ENCODE measurements at regions not wholly inside any gene's neighbourhood (a gene's known extent, or its start where the extent isn't known, plus 50 kb on each side); places are given as distances from the start of the nearest gene placed in this dataset.

DNA sequence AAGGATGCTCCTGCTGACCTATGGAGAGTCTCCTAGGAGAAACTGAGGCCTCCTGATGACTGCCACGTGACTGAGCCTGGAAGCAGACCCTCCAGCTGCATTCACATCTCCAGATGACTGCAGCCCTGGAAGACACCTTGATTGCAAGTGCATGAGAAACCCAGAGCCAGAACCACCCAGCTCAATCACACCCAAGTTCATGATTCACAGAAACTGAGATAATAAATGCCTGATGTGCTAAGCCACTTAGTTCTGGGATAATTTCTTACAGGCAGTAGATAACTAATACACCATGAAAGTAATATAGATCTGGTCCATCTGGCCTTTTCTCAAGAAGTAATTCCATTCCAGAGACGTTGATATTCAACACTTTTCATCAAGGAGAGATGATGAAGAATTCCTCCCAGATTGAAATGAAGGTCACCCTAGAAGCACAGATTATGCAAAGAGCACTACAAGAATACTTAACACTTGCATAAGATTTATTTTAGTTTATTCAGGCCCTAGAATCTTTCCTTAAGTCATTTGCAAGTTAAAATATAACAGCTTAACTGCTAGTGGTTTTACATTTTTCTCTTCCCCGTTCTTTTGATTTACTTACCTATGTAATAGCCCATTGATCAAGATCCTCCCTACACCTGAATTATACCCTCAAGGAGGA is 208.2 kb upstream of the INHBA start:
- DNase-seq = no peak

DNA sequence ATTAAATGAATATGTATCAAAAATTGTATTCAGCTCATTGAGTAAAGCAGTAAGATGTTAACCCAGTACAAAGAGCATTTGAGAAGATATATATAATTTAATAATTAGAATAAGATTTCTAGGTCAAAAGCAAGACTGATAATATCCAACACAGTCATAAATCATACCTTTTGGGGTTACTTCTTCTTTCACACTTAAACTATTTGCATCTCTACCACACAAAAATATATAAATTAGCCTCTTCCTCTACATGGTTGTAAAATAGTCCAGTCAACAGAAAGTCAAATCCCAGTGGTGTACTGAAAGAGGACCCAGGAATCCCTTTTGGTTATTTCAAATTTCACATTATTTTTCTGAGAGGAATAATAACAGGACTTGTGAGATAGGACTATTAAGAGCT is 204.6 kb upstream of the INHBA start:
- no peak for DNase-seq

DNA sequence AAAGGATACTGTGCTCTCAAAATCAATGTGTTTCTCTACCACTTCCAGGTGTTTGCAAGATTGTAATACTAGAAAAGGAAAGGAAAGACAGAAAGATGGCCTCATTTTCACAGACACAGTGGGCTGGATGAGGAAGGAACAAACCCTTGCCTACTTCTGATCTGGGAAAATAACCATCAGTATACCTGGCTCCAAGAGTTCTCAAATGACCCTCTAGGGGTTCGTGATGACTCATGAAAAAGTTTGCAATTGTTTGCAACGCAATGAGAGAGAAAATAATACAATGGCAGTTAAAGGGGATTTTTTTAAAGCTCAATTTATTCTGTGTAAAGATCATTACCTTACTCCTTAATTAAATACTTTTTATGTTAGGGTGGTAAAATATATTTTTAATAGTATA is 197.6 kb upstream of the INHBA start:
- DNase-seq = no peak

DNA sequence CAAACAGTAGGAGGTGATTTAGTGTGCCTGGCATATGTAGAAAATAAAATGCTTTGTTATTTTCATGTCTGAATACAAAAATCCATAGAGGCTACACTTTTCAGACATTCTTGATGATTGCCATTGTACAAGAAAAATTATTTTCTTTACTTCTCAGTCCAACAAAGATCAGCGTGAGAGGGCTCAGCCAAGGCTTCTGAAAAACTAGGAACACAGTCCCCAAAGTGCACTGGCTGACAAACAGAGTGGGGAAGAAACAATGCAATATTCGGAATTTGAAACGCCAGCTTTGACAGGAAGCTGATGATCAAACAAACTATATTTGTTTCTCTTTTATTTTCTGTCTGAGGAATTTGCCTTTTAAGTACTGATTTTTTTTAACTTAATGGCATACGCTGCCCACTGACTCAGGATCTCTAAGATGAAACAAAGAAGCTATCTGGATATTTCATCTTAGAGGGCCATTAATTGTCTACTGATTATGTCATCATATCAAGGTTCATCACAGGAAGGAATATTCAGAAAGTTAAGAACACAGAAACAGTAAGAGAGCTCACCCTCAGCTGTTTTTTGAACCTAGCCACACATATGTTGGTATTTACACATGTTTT is 197.0 kb upstream of the INHBA start:
- DNase-seq = no peak

DNA sequence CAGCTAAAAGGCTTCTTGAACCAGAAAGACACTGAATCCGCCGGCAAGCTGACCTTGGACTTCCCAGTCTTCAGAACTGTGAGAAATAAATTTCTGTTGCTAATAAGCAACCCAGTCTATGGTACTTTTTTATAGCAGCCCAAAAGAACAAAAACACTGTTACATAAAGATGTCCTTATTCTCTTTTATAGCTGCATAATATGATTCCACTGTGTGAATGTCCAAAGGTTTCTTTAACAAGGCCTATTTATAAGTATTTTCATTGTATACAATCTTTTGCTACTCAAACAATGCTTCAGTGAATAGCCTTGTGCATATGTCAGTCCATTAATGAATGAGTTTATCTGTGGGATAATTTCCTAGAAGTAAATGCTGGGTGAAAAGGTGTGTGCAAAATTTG is 190.8 kb upstream of the INHBA start:
- no peak for DNase-seq

DNA sequence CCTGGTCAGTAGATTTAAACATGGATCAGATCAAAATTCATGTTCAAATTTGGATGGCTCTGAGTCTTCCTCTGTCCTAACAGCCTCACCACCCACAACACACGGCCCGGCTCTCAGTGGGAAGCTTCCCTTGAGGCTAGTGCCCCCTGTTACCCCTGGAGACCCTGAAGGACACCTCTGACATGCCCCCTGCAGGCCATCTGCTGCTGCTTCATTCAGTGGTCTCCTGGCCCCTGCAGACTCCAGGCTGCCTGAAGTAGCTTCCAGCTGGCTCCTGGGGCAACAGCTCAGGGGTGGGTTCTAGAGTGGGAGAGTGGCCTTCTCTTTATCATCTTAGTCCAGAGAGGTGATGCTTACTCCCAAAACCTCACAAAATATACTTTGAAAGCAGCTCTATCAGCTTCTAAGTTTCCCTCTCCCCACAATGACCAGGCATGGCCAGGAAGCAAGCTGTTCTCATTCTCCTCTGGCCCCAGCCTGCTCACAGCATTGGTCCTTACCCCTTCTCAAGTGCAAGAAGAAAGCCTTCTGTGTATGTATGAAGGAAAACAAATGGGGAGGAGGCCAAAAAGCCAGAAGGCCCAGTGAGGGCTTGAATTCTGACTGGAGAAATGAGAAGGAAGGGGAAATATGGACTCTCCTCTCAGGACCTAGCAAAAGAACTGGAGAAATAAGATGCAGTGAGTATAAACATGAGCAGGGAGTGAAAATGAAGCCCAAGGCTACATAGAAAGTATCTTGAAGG is 189.6 kb upstream of the INHBA start:
- no peak for DNase-seq

DNA sequence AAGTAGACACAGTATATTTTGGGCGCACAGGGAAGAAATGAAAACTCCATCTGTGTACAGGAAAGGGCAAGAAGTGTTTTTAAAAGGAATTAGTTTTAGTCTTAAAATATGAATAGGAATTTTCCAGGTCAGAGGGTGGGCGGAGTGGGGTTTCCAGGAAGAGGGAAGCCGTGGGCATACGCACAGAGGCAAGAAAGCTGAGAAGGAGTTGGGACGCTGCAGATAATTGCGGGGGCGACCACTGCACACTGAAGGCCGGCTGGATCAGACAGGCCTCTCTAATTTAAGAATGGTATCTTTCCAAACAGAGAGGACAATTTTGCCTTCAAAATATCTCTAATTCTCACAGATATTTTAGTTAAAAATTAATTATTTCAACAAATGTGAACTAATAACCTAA is 189.1 kb upstream of the INHBA start:
- DNase-seq = no peak

DNA sequence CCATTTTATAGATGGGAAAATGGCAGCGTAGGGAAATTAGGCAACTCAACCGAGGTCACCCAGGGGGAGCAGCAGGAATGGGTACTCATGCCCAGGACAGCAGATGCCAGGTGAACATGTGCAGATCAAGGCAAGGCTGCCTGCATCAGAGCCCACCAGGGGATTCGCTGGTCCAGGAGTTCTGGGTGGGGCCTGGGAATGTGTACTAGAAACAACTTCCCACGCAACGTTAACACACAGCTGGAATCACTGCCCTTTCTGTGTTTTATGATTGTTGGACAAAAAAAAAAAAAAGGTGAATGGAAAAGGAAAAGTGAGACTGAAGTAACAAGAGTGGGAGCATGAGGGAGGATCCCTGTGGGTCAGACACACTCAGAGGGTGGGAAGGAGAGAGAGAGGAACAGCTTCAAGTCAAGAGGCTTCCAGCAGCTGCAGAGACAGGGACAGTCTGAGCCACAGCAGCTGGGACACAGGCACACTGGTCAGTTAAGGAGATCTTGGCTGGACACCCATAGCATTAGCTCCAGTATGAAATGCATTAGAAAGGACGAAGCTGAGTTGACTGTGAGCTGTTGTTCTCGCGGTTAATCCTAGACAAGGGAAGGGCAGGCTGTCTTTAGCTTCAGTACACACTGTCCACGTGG is 187.9 kb upstream of the INHBA start:
- DNase-seq = no peak

DNA sequence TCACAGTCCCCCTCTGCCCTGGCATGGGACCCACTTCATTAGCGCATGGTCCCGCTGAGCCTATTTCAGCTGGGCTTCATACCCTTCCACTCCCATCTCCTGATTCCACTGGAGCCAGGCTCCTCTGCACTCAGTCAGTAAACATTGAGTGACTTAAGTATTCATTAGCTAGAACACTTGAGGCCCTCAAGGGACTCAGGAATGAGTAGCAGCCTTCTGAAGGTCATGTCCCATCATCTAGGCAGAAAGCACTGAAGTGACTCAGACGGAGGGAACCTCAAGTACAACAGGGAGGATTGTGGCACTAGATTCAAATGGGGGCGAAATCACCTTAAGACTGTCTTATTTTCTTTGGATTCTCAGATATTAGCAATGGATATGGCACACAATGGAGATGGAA is 186.6 kb upstream of the INHBA start:
- no peak for DNase-seq

DNA sequence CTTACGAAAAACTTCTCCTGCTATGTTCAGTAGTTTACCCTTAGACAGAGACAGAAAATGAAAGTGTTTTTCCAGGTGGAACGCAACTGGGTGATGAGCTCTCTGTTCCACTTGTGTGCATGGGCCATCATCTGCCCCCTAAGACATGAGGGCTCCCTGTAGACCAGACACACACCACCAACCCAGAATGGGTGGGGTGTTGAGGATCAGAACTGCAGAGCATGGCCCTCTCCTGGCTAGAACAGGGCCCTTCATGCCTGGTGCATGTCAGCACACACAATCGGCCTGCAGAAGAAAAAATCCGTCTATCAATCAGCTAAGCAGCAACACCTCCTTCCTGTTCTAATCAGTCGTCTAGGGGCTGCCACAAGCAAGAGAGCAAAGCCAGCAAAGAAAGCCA is 186.2 kb upstream of the INHBA start:
- no peak for DNase-seq

DNA sequence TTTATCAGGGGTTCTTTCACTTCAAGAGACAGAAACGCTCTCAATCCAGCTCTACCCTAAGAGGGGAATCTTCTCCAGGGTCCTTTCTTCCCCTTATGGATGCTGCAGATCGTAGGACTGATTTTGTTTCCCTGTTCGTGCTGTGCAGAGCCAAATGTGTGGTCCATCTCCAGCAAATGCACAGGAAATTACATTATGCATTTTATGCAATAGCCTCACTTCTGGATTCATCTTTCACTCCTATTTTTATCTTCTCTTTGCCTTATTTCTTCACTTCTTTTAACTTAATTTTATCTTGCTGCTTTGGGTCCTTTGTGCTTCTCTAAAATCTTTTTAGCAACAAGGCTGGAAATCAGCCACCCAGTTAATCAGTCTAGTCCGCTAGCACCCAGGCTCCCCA is 184.5 kb upstream of the INHBA start:
- no peak for DNase-seq

DNA sequence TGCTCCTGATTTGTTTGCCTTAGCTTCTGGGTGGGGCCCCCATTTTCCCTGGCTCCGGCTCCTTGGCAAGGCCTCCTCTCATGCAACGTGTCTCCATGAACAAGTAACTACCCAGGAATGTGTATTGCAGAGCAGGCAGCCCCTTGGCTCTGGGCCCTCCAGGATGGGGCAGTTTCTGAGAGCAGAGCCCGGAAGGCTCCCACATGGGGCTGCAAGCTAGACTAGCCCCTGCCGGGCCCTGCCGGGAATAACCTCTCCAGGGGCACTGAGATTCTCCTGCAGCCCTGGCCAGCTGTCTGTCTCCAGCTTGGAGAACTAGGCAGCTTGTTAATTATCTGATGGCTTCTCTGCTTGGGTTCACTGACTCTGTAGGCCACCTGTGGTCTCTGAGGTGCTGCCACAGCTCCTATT is 184.0 kb upstream of the INHBA start:
- no peak for DNase-seq

DNA sequence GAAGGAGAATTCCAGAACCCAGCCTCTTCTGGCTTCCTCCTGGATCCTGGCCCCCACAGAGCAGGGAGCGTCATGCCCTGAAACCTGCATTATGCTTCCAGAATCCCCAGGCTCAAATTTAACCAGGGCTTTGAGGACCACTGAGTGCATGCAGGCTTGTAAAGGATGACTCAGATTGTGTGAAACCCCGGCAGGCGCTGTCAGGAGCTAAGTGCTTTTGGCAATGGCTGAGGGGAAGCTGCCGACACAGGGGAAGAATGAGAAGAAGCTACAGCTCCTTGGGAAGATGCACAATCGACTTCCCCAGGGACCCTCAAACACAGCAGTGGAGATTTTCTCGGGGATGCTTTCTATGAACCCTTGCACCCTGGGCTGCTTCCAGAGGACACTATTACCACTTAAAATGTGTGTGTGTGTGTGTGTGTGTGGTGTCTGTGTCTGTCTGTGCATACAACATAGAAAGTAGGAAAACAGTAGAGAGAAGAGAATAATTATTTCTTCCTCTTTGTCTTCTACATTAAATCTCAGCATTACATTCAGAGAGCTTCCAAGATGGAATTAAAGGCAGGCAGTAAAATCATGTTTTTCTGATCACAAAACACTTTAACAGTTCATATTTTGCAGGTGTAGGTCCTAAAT is 183.5 kb upstream of the INHBA start:
- no peak for DNase-seq

DNA sequence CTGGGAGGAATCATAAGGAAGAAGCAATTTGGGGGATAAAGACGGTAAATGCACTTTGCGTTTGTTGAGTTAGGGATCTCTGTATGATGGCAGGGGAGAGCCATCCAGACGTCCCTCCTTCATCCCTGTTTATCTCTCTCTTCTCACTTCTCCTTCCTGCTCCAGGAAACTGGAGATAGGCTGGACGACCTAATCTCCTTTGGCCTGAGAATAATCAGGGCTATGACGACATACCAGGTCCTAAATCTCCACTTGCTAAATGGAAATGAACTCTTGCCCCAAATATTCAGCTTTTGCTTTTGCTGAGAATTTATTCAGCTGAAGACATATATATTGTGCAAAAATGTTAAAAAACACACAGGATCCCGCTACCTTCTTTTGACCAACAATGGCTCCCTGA is 182.9 kb upstream of the INHBA start:
- DNase-seq = no peak

DNA sequence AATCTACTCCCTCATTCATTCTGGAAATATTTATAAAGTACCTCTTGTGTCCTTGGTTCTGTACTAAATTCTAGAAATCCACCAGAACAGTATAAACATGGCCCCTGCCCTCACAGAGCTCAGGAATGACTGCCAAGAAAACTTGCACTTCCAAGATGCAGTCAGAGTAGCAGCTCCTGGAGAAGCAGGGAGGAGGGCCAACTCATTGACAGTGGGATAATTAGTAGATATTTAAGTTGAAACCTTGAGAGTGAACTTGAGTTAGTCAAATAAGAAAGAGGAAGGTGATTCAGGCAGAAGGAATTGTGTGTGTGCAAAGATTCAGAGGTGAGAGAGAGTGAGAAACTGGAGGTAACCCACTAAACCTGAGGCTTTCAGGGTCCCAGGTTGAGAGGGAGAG is 182.2 kb upstream of the INHBA start:
- DNase-seq = no peak

DNA sequence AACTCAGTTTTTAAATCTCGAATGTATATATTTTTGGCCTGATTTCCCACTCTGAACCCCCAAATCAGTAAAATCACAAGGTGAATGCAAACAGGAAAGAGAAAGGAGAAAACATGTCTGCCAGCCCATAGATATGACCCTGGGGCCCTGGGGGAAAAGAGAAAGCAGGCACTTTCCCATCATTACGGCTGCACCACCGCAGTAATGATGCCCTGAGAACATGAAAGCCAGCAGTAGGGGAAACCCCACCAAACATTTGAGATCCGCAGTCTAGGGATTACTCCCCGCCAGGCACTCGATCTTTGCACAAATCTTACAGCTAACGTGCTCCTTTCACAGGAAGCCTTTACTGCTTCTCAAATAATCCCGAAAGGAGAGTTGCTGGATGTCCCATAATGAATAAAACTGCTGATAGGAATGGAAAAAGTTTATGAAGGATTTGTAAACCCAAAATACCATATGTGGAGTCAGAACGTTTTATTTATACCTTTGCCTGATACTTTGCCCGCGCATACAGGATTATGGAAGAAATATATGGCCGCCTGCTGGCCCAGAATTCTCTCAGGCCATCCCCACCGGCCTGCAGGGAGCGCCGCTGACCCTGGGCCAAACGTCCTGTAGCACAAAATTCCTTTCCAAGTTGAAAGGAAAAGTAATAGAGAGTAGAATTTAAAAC is 180.0 kb upstream of the INHBA start:
- no peak for DNase-seq

DNA sequence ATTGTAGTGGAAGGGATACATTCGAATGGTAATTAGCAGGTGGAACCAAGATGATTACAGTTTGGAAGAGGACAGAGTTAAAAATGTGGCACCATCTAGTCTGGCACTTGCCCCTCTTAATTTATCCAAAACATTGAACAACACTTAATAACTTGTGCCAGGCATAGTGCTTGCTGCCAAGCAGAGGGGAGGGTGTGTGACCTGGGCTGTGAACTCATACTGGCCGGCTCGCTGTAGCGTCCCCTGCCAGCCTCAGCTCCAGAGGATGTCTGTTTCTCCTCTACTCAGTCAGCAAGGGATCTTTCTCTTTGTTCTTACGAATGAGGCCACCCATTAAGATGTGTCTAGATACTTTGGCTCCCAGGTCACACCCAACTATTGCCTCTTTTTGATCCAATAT is 179.4 kb upstream of the INHBA start:
- DNase-seq = no peak

DNA sequence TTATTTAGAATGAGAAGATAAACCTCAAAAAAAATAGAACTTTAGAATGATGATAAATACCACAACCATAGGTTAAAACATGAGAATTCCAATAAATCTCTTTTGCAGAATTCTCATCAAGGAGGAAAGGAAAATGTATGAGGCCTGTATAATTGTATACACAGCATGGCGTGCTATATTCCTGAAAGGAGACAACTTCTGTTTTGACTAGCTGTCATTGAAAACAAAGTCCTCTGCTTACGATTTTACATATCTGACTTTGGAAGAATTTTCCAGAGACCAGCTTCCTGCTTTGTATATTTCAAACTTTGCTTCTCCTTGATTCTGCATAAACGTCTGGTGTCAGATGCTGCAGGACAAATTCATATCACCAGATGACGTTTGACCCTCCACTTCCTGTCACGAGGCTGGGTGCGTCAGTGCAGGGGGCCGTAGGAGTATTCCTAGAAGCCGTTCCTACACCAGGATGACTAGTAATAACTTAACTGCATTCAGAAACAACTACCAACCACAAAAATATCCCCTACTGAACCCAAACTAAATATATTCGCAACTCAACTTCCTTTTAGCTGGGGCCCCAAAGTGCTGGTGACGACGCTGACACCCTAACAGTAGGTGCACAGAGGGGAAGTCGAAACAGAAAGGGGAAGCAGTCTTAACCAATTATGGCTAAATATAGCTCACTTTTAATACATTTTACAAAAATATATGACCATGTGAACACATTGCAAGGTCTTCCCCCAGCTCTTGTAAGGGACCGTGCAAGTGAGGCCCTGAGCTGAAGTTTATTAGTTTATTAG is 178.6 kb upstream of the INHBA start:
- peak; percentile 15 for DNase-seq

DNA sequence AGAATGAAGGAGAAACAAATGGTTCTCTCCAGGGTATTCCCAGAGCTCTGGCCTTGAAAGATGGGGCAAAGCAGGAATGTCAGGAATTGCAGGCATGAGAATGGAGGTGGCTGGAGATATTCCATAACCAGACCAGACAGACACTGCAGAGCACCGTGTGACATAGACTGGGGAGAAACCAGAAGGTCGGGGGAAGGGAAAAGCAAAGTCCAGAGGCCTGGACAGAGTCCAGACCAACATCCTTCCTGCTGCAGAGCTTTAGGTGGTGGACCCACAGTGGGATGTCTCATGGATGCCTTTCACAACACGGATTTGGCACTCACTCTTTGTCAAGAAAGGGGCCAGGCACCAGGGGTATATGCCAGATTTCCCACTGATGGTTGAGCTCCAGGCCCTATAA is 177.2 kb upstream of the INHBA start:
- no peak for DNase-seq

DNA sequence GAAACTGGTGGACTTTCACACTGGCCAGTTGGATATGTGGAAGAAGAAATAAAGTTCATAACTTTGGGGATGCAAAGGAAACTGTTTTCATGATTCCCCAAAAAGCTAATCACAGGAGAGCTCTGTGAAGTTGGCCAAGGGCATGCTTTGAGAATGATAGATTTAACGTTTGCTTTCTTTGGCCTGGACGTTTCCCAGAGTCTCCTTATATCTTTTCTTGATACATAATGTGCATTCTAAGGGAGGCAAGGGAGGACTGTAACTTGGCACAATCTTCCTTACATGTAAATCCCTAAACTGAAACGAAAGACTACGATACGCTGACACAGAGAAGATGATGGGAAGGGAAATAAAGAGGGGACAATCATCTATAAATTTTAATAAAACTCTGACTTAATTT is 176.5 kb upstream of the INHBA start:
- DNase-seq = no peak

DNA sequence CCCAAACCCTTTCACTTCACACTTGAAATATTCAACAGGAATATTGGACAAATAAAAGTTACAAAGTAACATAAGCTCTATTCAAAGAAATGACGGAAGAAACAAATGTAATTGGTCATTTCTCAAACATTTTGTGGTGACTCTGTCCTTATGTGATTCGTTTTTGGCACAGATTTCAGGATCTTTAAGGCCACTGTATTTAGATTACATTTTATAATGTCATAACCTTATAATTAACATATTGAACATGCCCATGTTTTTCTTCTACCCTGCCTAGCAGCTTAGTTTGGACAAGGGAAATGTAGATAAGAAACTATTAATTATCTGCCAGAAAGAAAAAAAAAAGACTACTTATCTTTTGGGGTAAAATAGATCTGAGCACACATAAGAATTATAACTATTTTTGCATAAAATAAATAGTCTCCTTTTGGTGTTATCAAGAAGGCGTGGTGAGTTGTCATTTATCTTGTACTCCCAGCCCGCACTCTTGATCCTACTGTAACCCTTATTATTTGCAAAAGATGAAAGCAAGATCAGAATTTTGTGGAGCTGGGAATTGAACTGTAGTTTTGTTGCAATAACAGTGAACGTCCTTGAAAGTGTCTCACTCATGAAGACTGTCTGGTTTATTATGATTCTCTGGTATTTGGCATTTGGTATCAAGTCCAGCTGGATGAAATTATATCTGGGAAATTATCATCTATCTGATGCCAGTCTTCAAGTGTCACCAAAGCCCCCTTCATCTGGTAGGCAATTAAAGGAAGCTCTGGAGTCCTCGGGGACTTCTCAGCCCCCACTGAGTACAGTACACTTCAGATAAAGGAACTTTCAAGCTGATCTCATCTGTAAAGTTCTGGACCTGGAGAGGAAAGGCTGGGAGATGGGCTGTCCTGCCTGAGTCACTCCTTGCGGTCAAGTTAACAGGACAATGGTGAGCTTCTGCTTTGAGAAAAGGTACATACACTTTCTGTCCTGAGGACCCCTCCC is 175.7 kb upstream of the INHBA start:
- DNase-seq = no peak
